ENCODE measurements at regions not wholly inside any gene's neighbourhood (a gene's known extent, or its start where the extent isn't known, plus 50 kb on each side); places are given as distances from the start of the nearest gene placed in this dataset.

- in situ Hi-C loops (cut with MboI; ENCODE audit: low sequenced_read_pairs, unreplicated experiment), result no loop called here
These were observed 181.8 kb upstream of the MTNR1B start for GRCh38 chr11:92787638-92788037.

GRCh38 chr11:92789761-92790160 lies 179.7 kb upstream of the MTNR1B start:
- in situ Hi-C loops (cut with MboI; ENCODE audit: low sequenced_read_pairs, unreplicated experiment), result no loop called here
- TF ChIP-seq CTCF (IDR thresholded peaks at IDR 0.05; ENCODE audit: borderline replicate concordance, control extremely low read depth, extremely low read depth, insufficient read depth, missing control alignments), result no peak
- DNase-seq (ENCODE audit: low spot score), result no peak

More at GRCh38 chr11:92787638-92788037, 181.8 kb upstream of the MTNR1B start:
- no peak for DNase-seq (ENCODE audit: low spot score)
- TF ChIP-seq CTCF (IDR thresholded peaks at IDR 0.05; ENCODE audit: borderline replicate concordance, control extremely low read depth, extremely low read depth, insufficient read depth, missing control alignments), result no peak

- TF ChIP-seq CTCF (IDR thresholded peaks at IDR 0.05; ENCODE audit: borderline replicate concordance, control extremely low read depth, extremely low read depth, insufficient read depth, missing control alignments), result no peak
- DNase-seq (ENCODE audit: low spot score), result no peak
- in situ Hi-C loops (cut with MboI; ENCODE audit: low sequenced_read_pairs, unreplicated experiment), result no loop called here
These were observed 179.1 kb upstream of the MTNR1B start for GRCh38 chr11:92790366-92790765.

- TF ChIP-seq CTCF (IDR thresholded peaks at IDR 0.05; ENCODE audit: borderline replicate concordance, control extremely low read depth, extremely low read depth, insufficient read depth, missing control alignments), result no peak
- DNase-seq (ENCODE audit: low spot score), result no peak
- in situ Hi-C loops (cut with MboI; ENCODE audit: low sequenced_read_pairs, unreplicated experiment), result no loop called here
These were observed 178.4 kb upstream of the MTNR1B start for GRCh38 chr11:92790926-92791616.

GRCh38 chr11:92791886-92792285 lies 177.6 kb upstream of the MTNR1B start:
- in situ Hi-C loops (cut with MboI; ENCODE audit: low sequenced_read_pairs, unreplicated experiment), result no loop called here
- no peak for TF ChIP-seq CTCF (IDR thresholded peaks at IDR 0.05; ENCODE audit: borderline replicate concordance, control extremely low read depth, extremely low read depth, insufficient read depth, missing control alignments)
- no peak for DNase-seq (ENCODE audit: low spot score)

- TF ChIP-seq CTCF (IDR thresholded peaks at IDR 0.05; ENCODE audit: borderline replicate concordance, control extremely low read depth, extremely low read depth, insufficient read depth, missing control alignments), result no peak
- in situ Hi-C loops (cut with MboI; ENCODE audit: low sequenced_read_pairs, unreplicated experiment), result no loop called here
- DNase-seq (ENCODE audit: low spot score), result no peak
These were observed 176.3 kb upstream of the MTNR1B start for GRCh38 chr11:92793189-92793588.
